ENCODE measurements at regions not wholly inside any gene's neighbourhood (a gene's known extent, or its start where the extent isn't known, plus 50 kb on each side); places are given as distances from the start of the nearest gene placed in this dataset.
"Not testable (repeated sequence)": the region's sequence is repeated elsewhere in the genome, so short reads cannot be mapped to it uniquely, and the experiment has no call there.

GRCh38 chr12:97005174-97005573 is 98.1 kb downstream of the NEDD1 start:
- no peak for DNase-seq

DNA sequence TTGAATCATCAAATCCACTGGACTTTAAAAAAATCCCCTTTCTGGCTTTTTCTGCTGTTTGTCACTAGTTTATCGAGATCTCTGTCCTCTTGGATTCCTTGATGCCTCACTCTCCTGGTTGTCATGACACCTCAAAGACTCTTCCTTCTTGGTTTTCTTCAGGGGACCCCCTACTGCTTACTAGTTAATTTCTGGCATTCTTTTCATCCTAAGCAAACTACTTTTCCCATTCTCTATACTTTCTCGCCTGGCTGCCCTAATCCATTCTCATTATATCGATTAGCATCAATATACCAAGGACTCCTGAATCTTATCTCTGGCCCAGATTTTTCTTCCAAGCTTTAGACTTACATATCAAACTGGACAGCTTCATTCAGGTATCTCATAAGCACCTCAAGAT is 98.6 kb downstream of the NEDD1 start:
- no peak for DNase-seq

DNA sequence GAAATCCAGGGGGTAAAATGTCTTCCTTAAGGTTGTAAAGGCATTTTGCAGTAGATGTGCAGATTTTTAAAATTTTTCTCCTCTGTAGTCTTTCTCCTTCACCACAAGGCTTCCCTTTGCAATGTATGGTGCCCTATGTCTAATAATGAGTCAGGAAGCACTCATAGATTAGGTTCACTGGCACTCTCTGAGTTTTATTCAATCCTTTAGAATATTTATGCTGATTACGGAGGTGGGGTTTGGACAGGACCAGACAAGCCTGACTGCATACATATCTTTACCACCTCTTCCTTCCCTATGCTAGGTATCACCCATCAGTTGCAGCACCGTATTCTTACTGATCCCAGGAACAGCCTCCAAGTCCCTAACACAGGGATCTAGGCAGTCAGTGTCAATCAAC is 99.5 kb downstream of the NEDD1 start:
- no peak for DNase-seq

DNA sequence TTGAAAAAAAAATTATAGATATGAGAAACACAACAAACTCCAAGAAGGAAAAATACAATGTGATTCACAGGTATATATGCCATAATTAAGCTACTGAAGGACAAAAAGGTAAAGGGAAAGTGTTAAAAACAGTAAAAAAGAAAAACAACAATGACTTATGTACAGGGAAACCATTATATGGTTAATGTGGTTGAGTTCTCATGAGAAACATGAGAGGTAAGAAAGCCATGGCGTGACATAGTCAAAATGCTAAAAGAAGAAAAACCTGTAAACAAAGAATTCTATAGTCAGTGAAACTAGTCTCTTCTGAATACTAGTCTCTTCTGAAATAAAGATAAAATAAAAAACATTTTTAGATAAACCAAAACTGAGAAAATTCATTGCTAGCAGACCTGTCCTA is 109.1 kb downstream of the NEDD1 start:
- no peak for DNase-seq

- DNase-seq: no peak
Observed at GRCh38 chr12:97017213-97017612, 110.2 kb downstream of the NEDD1 start.

DNA sequence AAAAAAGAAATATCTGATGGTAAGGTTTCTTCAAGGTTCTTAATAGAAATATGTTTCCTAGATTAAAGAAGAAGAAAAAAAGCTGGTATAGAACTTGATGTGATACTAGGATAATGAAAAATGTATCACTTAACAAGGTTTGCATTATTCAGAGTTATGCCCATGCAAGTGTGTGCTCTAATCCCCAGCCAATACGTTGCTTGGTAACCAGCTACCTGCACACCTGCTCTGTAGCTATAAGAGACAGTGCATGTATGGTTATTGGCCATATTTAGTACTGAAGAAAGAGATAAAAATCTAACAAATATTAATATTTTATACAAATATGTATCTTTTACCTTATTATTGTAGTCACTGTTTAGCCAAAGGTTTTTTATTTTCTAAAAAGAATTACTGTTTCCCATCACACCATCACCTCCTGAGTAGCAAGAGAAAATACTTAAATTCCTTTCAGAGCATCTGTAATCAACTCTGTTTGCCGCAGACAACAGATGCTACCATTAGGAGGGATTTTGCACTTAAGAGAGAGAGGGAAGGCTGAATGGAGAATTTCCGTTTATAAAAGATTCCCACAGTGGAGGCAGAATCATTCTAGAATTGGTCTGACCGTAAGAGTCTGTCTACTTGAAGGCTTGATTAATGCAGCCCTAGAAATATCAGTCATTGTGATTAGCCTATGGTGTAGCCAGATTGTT is 115.6 kb downstream of the NEDD1 start:
- no peak for DNase-seq

DNA sequence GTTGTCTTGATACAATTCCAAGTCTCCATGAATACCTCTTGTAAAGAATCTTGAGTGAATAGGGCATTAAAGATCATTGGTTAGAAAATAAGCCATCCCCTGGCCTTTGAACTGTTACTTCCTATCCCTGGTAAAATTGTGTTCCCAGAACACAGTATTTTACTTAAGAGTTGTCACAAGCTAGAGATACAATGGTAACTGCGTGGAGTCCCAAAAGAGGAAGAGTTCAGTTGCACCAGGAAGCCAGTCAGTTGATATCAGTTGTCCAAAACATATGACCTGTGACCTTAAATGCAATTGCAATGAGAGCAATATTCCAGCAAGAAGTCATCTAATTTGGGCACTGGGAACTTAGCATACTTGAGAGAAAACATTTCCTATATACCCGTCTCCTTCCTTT is 117.3 kb downstream of the NEDD1 start:
- no peak for DNase-seq

DNA sequence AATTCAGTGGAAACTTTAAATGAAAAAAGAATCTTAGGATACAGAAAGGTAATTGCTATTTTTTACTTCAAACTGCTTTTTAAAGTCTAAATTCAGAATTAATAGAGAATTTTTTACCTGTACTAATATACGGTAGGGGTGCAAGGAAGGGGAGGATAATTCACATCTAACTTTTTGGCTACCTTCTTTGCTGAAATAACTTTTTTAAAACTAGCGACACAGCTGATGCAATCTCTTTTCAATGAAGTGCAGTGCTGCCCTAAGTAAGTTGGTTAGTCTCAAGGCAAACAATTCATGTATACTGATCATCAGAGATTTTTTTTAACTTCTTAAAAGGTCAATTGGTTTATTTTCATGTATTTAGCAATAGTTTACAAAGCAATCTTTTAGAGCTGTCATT is 119.8 kb downstream of the NEDD1 start:
- no peak for DNase-seq

GRCh38 chr12:97027482-97027881 is 120.4 kb downstream of the NEDD1 start:
- DNase-seq: no peak

GRCh38 chr12:97038131-97038530 is 131.1 kb downstream of the NEDD1 start:
- no peak for DNase-seq

GRCh38 chr12:97038834-97039233 is 131.8 kb downstream of the NEDD1 start:
- DNase-seq: no peak

GRCh38 chr12:97046901-97047300 is 139.8 kb downstream of the NEDD1 start:
- no peak for DNase-seq

- DNase-seq: no peak
Observed at GRCh38 chr12:97047361-97047760, 140.3 kb downstream of the NEDD1 start.

DNA sequence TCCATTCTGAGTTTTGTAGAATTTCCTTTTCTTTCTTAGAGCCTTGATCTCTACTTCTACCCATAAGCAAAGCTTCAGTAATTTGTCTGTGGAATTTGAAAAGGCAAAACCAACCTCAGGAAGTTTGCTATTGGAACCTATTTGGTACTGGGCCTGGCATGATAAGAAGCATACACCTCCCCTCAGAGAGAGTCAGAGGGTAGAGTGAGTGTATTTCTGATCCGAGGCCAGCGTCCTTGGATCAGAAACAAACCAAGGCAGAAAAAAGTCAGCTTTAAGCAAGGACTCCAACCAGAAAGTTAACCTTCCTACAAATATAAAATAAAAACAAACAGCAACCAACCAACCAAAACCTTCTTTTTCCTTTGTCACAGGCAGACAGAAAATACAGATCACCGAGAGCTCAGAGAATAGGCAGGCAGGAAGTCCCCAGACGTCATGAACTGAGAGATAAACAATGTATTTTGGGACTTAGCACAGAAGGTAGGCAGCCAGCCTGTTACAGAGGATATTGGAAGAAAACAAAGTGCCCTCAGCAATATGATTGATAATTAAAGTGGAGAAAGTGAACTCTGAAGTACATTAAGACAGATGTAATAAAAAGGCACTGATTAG is 141.5 kb downstream of the NEDD1 start:
- no peak for DNase-seq

- no peak for DNase-seq
Observed at GRCh38 chr12:97050509-97050908, 143.5 kb downstream of the NEDD1 start.

GRCh38 chr12:97051341-97051740 is 144.3 kb downstream of the NEDD1 start:
- DNase-seq: no peak

GRCh38 chr12:97061171-97061570 is 154.1 kb downstream of the NEDD1 start:
- DNase-seq: no peak

DNA sequence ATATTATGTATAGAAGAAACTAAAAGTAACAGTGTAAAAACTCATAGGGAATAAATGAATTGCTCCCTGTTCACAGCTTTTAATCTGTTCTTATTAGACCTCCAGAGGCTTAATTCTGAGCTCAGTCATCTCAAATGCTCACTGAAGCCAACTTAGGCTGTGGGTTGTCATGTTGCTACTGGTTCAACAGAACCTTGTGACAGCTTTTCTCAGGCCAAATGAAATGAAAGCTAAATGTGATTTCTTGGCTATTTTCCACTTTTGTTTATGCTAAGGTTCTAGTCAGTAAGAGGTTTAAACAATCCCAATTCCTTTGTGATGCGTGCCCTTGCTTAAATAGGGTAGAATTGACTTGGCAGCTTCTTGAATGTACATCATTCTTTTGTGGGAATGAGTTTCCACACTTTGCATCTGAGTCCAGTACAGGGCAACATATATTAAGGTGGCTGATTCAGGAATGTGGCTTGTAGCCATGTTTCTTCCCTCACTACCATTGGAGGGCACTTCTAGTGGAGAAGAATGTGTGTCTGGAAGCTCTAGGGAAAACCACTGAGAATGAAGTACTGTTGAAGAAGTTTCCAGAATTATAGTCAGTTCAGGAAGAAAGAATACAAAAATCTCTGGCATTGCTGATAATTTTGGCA is 156.4 kb downstream of the NEDD1 start:
- no peak for DNase-seq

GRCh38 chr12:97075161-97075933 is 168.3 kb downstream of the NEDD1 start:
- DNase-seq: no peak

GRCh38 chr12:97075934-97076630 is 169.0 kb downstream of the NEDD1 start:
- no peak for DNase-seq

DNA sequence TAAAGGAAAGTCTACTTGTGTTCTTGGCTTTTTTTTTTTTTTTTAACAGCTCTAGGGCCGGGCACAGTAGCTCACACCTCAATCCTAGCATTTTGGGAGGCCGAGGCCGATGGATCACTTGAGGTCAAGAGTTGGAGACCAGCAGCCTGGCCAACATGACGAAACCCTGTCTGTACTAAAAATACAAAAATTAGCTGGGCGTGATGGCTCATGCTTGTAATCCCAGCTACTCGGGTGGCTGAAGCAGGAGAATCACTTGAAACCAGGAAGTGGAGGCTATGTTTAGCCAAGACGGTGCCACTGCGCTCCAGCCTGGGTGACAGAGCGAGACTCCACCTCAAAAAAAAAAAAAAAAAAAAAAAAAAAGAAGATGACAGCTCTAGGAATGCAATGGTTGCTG is 169.9 kb downstream of the NEDD1 start:
- not testable (repeated sequence) for DNase-seq

DNA sequence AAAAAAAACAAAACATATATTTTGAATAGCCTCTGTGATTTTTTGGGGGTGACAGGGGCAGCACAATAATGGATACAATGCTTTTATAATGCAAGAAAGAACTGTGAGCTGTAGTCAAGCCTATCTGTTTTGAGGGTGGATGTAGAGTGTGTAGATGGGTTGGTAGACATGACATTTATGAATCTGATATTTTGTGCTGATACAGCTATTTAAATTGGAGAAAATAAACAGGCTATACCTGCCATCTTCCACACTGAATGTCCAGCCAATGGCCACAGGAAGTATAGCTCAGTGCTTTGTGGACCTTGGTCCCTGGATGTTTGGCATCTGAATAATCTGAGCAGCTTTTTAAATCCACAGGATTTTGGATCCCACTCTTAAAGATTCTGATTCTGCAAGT is 175.0 kb downstream of the NEDD1 start:
- no peak for DNase-seq

DNA sequence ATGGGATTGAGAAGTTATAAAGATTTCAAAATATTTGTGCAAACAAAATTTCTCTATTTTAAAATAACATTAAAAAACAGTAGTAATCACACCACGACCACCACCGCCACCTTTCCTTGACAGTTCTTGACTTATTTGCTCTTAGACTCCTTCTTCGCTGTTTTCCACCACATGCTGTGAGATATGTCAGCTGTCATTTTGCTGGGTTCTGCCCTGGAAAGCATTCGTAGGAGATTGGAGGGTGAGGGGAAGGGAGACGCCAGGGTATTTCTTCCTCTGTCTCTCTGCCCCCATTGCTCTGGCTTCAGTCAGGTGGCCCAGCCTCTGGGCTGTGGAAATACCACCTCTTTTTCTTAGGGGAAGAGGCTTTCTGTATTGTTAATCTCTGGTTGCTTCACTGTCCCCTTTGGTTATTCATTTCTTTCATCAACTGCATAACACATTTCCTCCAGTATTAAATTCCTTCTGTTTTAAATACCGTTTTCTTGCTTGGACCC is 186.2 kb downstream of the NEDD1 start:
- DNase-seq: no peak

All from activated CD4-positive, alpha-beta T cell treated with anti-CD3 and anti-CD28 coated beads, Interleukin-2, amount 50 U/mL, for 16 hours (primary cell).